ENCODE measurements at regions not wholly inside any gene's neighbourhood (a gene's known extent, or its start where the extent isn't known, plus 50 kb on each side); places are given as distances from the start of the nearest gene placed in this dataset.

DNA sequence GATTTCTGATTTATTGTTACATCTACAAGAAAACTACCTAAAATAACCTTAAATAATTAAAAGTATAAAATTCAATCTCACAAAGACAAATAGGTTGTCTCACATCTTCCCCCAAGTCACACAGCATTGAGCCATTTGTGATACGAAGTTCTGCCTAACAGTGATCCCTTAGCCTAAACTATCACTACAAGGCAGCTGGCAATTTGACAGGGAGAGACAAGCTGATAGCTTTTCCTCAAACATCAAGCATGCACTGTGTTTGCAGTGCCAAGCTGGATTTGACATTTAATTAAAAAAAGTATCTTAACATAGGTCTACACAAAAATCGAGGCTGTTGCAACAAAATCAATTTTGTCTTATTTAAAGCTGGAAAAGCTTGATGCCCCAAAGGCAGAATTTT, 464.7 kb upstream of the TRAM1L1 start:
- H3K4me3 ChIP-seq (replicated peaks; ENCODE audit: insufficient read depth, low read length) = no peak overlapping the region
- TF ChIP-seq GABPA (IDR thresholded peaks at IDR 0.05; ENCODE audit: low read depth) (no peak), POLR2AphosphoS5 (IDR thresholded peaks at IDR 0.05; ENCODE audit: low read depth) (no peak), SPI1 (IDR thresholded peaks at IDR 0.05; ENCODE audit: borderline replicate concordance, low read depth) (no peak)
- TF ChIP-seq, protein P1, sequence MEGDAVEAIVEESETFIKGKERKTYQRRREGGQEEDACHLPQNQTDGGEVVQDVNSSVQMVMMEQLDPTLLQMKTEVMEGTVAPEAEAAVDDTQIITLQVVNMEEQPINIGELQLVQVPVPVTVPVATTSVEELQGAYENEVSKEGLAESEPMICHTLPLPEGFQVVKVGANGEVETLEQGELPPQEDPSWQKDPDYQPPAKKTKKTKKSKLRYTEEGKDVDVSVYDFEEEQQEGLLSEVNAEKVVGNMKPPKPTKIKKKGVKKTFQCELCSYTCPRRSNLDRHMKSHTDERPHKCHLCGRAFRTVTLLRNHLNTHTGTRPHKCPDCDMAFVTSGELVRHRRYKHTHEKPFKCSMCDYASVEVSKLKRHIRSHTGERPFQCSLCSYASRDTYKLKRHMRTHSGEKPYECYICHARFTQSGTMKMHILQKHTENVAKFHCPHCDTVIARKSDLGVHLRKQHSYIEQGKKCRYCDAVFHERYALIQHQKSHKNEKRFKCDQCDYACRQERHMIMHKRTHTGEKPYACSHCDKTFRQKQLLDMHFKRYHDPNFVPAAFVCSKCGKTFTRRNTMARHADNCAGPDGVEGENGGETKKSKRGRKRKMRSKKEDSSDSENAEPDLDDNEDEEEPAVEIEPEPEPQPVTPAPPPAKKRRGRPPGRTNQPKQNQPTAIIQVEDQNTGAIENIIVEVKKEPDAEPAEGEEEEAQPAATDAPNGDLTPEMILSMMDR (IDR thresholded peaks at IDR 0.05; ENCODE audit: insufficient read depth, low read length) = no peak
- TF ChIP-seq, protein P2, sequence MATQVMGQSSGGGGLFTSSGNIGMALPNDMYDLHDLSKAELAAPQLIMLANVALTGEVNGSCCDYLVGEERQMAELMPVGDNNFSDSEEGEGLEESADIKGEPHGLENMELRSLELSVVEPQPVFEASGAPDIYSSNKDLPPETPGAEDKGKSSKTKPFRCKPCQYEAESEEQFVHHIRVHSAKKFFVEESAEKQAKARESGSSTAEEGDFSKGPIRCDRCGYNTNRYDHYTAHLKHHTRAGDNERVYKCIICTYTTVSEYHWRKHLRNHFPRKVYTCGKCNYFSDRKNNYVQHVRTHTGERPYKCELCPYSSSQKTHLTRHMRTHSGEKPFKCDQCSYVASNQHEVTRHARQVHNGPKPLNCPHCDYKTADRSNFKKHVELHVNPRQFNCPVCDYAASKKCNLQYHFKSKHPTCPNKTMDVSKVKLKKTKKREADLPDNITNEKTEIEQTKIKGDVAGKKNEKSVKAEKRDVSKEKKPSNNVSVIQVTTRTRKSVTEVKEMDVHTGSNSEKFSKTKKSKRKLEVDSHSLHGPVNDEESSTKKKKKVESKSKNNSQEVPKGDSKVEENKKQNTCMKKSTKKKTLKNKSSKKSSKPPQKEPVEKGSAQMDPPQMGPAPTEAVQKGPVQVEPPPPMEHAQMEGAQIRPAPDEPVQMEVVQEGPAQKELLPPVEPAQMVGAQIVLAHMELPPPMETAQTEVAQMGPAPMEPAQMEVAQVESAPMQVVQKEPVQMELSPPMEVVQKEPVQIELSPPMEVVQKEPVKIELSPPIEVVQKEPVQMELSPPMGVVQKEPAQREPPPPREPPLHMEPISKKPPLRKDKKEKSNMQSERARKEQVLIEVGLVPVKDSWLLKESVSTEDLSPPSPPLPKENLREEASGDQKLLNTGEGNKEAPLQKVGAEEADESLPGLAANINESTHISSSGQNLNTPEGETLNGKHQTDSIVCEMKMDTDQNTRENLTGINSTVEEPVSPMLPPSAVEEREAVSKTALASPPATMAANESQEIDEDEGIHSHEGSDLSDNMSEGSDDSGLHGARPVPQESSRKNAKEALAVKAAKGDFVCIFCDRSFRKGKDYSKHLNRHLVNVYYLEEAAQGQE (IDR thresholded peaks at IDR 0.05; ENCODE audit: insufficient replicate concordance, low read depth) = no peak
- no peaks in the 10 kb centered on the region for H3K27me3 ChIP-seq (ENCODE audit: insufficient read depth, poor library complexity, severe bottlenecking)
- no peak for DNase-seq (ENCODE audit: low read depth in 1 of 2, low spot score in 1 of 2)
- no peak overlapping the region for H3K27ac ChIP-seq (replicated peaks)

DNA sequence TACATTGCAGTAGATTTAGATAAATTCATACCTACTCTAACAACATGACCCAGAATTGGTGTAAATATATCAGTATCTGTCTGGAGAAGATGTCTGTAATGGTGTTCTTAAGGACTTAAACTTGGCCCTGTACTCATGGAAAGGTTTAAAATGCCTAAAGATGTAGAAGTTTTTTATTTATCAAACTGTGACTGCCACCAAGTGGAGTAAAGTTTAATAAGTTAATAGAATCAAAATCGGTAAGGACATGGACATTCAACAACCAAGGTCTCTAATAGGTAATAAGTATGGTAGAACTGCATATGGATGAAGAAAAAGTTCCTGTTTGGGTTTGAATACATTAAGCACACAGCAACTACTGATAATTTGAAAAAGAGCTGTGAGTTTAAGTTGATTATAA, 474.0 kb upstream of the NDST3 start:
- Histone ChIP-seq H3K27me3 (ENCODE audit: insufficient read depth, poor library complexity, severe bottlenecking) (no peaks in the 10 kb centered on the region), H3K4me3 (replicated peaks; ENCODE audit: insufficient read depth, low read length) (no peak overlapping the region), H3K27ac (replicated peaks) (no peak overlapping the region)
- DNase-seq (ENCODE audit: low read depth in 1 of 2, low spot score in 1 of 2) = no peak
- no peak for TF ChIP-seq GABPA (IDR thresholded peaks at IDR 0.05; ENCODE audit: low read depth)
- TF ChIP-seq, protein P2 (IDR thresholded peaks at IDR 0.05; ENCODE audit: insufficient replicate concordance, low read depth) = no peak
- no peak for TF ChIP-seq POLR2AphosphoS5 (IDR thresholded peaks at IDR 0.05; ENCODE audit: low read depth)
- TF ChIP-seq, protein P1 (IDR thresholded peaks at IDR 0.05; ENCODE audit: insufficient read depth, low read length) = no peak
- TF ChIP-seq SPI1 (IDR thresholded peaks at IDR 0.05; ENCODE audit: borderline replicate concordance, low read depth) = no peak

DNA sequence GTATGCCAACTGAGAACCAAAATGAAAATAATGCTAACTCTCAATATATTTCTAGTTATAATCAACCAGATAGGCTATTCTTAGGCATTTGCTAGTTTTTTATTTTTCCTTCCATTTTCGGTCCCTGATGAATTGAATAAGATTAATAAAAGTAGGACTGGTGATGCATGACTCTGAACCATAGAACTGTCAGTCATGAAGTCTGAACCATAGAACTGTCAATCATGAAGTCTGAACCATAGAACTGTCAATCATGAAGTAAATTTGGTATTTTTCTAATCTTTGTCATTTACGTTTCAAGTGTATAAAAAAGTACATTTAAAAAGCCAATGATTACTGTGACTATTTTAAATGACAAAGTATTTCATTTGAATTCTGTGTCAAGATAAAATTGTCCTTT, 460.2 kb upstream of the NDST3 start:
- TF ChIP-seq, protein P1 (IDR thresholded peaks at IDR 0.05; ENCODE audit: insufficient read depth, low read length) = no peak
- TF ChIP-seq SPI1 (IDR thresholded peaks at IDR 0.05; ENCODE audit: borderline replicate concordance, low read depth) = no peak
- TF ChIP-seq, protein P2 (IDR thresholded peaks at IDR 0.05; ENCODE audit: insufficient replicate concordance, low read depth) = no peak
- TF ChIP-seq POLR2AphosphoS5 (IDR thresholded peaks at IDR 0.05; ENCODE audit: low read depth) = no peak
- DNase-seq (ENCODE audit: low read depth in 1 of 2, low spot score in 1 of 2) = no peak
- Histone ChIP-seq H3K27ac (replicated peaks) (no peak overlapping the region), H3K4me3 (replicated peaks; ENCODE audit: insufficient read depth, low read length) (no peak overlapping the region), H3K27me3 (ENCODE audit: insufficient read depth, poor library complexity, severe bottlenecking) (no peaks in the 10 kb centered on the region)
